ENCODE measurements at regions not wholly inside any gene's neighbourhood (a gene's known extent, or its start where the extent isn't known, plus 50 kb on each side); places are given as distances from the start of the nearest gene placed in this dataset.
"Not testable (repeated sequence)": the region's sequence is repeated elsewhere in the genome, so short reads cannot be mapped to it uniquely, and the experiment has no call there.

- no peak for FAIRE-seq
Observed at GRCh38 chr2:143940720-143941119, 579.2 kb downstream of the ZEB2 start.

- FAIRE-seq: no peak
Observed at GRCh38 chr2:143939626-143940330, 580.1 kb downstream of the ZEB2 start.

GRCh38 chr2:143937723-143938350 is 582.1 kb downstream of the ZEB2 start:
- FAIRE-seq: no peak

- FAIRE-seq: no peak
Observed at GRCh38 chr2:143936848-143937722, 582.8 kb downstream of the ZEB2 start.

- no peak for FAIRE-seq
Observed at GRCh38 chr2:143936538-143936847, 583.4 kb downstream of the ZEB2 start.

GRCh38 chr2:143935482-143935752 is 584.5 kb downstream of the ZEB2 start:
- FAIRE-seq: no peak

GRCh38 chr2:143934626-143935481 is 585.1 kb downstream of the ZEB2 start:
- FAIRE-seq: no peak

GRCh38 chr2:143933946-143934569 is 585.9 kb downstream of the ZEB2 start:
- FAIRE-seq: no peak

GRCh38 chr2:143930891-143931290 is 589.0 kb downstream of the ZEB2 start:
- no peak for FAIRE-seq

- FAIRE-seq: no peak
Observed at GRCh38 chr2:143928613-143929012, 591.3 kb downstream of the ZEB2 start.

- FAIRE-seq: no peak
Observed at GRCh38 chr2:143928184-143928583, 591.7 kb downstream of the ZEB2 start.

- no peak for FAIRE-seq
Observed at GRCh38 chr2:143926736-143927135, 593.2 kb downstream of the ZEB2 start.

GRCh38 chr2:143922261-143922830 is 597.6 kb downstream of the ZEB2 start:
- FAIRE-seq: not testable (repeated sequence)

- no peak for FAIRE-seq
Observed at GRCh38 chr2:143918465-143918989, 601.4 kb downstream of the ZEB2 start.

- no peak for FAIRE-seq
Observed at GRCh38 chr2:143916781-143917180, 603.1 kb downstream of the ZEB2 start.

GRCh38 chr2:143909577-143910353 is 610.2 kb downstream of the ZEB2 start:
- no peak for FAIRE-seq

- no peak for FAIRE-seq
Observed at GRCh38 chr2:143908843-143909242, 611.1 kb downstream of the ZEB2 start.

GRCh38 chr2:143907801-143908200 is 612.1 kb downstream of the ZEB2 start:
- no peak for FAIRE-seq

- no peak for FAIRE-seq
Observed at GRCh38 chr2:143906850-143907249, 613.1 kb downstream of the ZEB2 start.

GRCh38 chr2:143905587-143905986 is 614.3 kb downstream of the ZEB2 start:
- no peak for FAIRE-seq

GRCh38 chr2:143903172-143903856 is 616.6 kb downstream of the ZEB2 start:
- no peak for FAIRE-seq

All from TTC549 (cell line).